CD4-positive, alpha-beta T cell (primary cell): ENCODE measurements at regions not wholly inside any gene's neighbourhood (a gene's known extent, or its start where the extent isn't known, plus 50 kb on each side); places are given as distances from the start of the nearest gene placed in this dataset.

Source experiments
- ATAC-seq: fragments of 200-7000 bp; cut with Tn5 transposase; one replicate; pipeline ENCODE4 v1.10.0; 2022; ENCODE audit warnings: mild to moderate bottlenecking; ENCODE audit not compliant: poor library complexity
- CTCF ChIA-PET: fragments of 350-600 bp; sonication (Branson Sonifier 250); formaldehyde crosslinking; loops from one replicate; lab custom pipeline; 2021; ENCODE audit warnings: antibody characterized with exemption, inconsistent platforms; lab: Charles Lee
- POLR2A ChIA-PET: fragments of 350-600 bp; sonication (Branson Sonifier 250); formaldehyde crosslinking; loops from one replicate; lab custom pipeline; 2021; ENCODE audit warnings: antibody characterized with exemption, inconsistent platforms; lab: Charles Lee
- DNase-seq, 14 experiments: peaks; one replicate each; pipeline ENCODE4 v3.0.0-alpha.2; 2013 to 2020; ENCODE audit warnings: mixed read lengths in 2 of 14
- H3K27ac ChIP-seq, 2 donors: one replicate each; pipeline versions ENCODE4 v1.5.1 to v1.7.0; 2013; ENCODE audit warnings: low read length in 2 of 2, low read depth in 1 of 2, mild to moderate bottlenecking in 1 of 2
- H3K27me3 ChIP-seq, 2 experiments: 1 replicate in 1 of 2; 2 replicates in 1 of 2; pipeline versions ENCODE4 v1.6.1 to v1.7.0; 2013; ENCODE audit warnings: low read length in 2 of 2, control low read depth in 1 of 2, mild to moderate bottlenecking in 1 of 2, moderate library complexity in 1 of 2; ENCODE audit not compliant: insufficient read depth in 2 of 2, control insufficient read depth in 1 of 2
- H3K36me3 ChIP-seq: one replicate; pipeline ENCODE4 v1.6.1; 2013; ENCODE audit warnings: low read length, control low read depth; ENCODE audit not compliant: insufficient read depth
- H3K4me1 ChIP-seq: one replicate; pipeline ENCODE4 v1.6.1; 2013; ENCODE audit warnings: low read length, control low read depth; ENCODE audit not compliant: insufficient read depth
- H3K4me3 ChIP-seq: one replicate; pipeline ENCODE4 v1.5.1; 2013; ENCODE audit warnings: mild to moderate bottlenecking, low read length, moderate library complexity
- H3K9me3 ChIP-seq, 2 experiments: 1 replicate in 1 of 2; 2 replicates in 1 of 2; pipeline versions ENCODE4 v1.6.1 to v1.7.0; 2013; ENCODE audit warnings: low read length in 2 of 2, mild to moderate bottlenecking in 2 of 2, control low read depth in 1 of 2, moderate library complexity in 1 of 2; ENCODE audit not compliant: control insufficient read depth in 1 of 2, insufficient read depth in 1 of 2
- H3K27ac Mint-ChIP-seq: one replicate; pipeline ENCODE4 v1.8.0; 2020; ENCODE audit warnings: mixed read lengths
- H3K27me3 Mint-ChIP-seq: one replicate; pipeline ENCODE4 v1.8.0; 2021; ENCODE audit warnings: mixed read lengths
- H3K36me3 Mint-ChIP-seq: one replicate; pipeline ENCODE4 v1.8.0; 2021; ENCODE audit warnings: low read depth, mixed read lengths
- H3K4me1 Mint-ChIP-seq: one replicate; pipeline ENCODE4 v1.8.0; 2021; ENCODE audit warnings: low read depth, mixed read lengths
- H3K4me3 Mint-ChIP-seq: one replicate; pipeline ENCODE4 v1.8.0; 2020; ENCODE audit warnings: mild to moderate bottlenecking, mixed read lengths
- H3K9me3 Mint-ChIP-seq: one replicate; pipeline ENCODE4 v1.8.0; 2020; ENCODE audit warnings: mixed read lengths
- intact Hi-C, 2 experiments: fragments of 100-400 bp; cut with DNase I in 1 of 2; cut with micrococcal nuclease in 1 of 2; formaldehyde crosslinking; loops; one replicate each; pipeline versions ENCODE4 v1.15.1 to v1.9.0; 2023 to 2025; cut with DNase I, micrococcal nuclease
- TF ChIP-seq, protein P1 (sequence below): fragments of 200-600 bp; IDR thresholded peaks from one replicate; pipeline ENCODE4 v1.8.0; 2022; ENCODE audit warnings: antibody characterized with exemption, mild to moderate bottlenecking

DNA sequence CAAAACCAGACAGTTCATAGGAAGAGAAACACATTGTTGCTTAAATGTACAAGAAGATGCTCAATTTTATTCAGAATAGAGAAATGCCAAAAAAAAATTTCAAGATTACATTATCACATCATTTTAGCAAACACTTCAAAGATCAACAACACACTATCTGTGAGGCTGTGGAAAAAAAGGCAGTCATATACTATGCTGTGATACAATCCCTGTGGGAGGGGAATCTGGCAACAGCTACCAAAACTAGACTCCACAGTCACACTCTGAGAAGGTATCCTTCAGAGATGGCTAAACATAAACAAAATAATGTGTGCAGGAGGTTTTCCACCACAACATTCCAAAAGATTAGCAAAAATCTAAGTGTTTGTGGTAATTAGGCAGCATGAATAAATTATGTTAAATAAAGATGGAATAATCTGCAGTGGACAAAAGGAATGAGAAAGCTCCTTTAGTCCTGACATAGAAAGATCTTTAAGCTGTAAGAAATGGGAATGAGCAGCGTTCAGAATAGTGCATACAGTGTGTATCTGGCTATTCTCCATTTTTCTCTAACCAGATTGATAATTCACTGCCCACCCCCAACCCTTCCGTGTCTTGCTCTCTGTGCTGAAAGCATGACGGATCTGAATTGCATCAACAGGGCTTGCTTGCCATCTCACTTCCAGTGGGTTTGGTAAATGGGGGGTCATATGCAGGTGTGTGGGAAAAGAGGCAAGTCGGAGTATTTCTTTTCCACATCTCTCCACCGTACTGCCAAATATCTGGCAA lies 329.6 kb downstream of the MBD2 start:
- TF ChIP-seq, protein P1, sequence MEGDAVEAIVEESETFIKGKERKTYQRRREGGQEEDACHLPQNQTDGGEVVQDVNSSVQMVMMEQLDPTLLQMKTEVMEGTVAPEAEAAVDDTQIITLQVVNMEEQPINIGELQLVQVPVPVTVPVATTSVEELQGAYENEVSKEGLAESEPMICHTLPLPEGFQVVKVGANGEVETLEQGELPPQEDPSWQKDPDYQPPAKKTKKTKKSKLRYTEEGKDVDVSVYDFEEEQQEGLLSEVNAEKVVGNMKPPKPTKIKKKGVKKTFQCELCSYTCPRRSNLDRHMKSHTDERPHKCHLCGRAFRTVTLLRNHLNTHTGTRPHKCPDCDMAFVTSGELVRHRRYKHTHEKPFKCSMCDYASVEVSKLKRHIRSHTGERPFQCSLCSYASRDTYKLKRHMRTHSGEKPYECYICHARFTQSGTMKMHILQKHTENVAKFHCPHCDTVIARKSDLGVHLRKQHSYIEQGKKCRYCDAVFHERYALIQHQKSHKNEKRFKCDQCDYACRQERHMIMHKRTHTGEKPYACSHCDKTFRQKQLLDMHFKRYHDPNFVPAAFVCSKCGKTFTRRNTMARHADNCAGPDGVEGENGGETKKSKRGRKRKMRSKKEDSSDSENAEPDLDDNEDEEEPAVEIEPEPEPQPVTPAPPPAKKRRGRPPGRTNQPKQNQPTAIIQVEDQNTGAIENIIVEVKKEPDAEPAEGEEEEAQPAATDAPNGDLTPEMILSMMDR: no peak
- DNase-seq: no peak
- Mint-ChIP-seq H3K36me3 (no peaks in the 10 kb centered on the region), H3K9me3 (peaks cover 2% of the 10 kb centered on the region), H3K27me3 (peaks cover 6% of the 10 kb centered on the region), H3K4me1 (no peaks in the 10 kb centered on the region), H3K27ac (no peak overlapping the region), H3K4me3 (no peak overlapping the region)
- no peak overlapping the region for H3K4me3 ChIP-seq
- no peak overlapping the region for H3K27ac ChIP-seq
- H3K9me3 ChIP-seq: no peaks in the 10 kb centered on the region
- POLR2A ChIA-PET: no interaction called here
- H3K27me3 ChIP-seq: no peaks in the 10 kb centered on the region
- no peaks in the 10 kb centered on the region for H3K36me3 ChIP-seq
- ATAC-seq: no peak
- intact Hi-C loops: no loop called here
- no peaks in the 10 kb centered on the region for H3K4me1 ChIP-seq
- CTCF ChIA-PET: no interaction called here

DNA sequence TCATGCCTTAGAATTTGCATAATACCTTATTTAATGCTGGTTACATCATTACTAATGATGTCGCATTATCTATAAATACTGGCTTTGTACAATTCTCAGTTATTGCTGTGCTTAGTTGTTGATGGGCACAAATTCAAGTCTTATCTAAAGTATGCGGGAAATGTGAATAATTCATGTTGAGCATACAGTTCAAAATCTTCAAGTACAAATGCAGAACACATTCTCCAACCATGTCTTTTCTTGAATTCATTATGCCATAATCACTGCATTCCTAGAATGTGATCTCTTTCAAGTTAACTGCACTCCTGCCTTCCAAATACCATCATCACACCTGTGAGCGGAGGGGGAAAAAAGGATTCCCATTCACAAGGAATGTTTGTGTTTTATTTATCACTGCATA lies 337.0 kb downstream of the MBD2 start:
- Histone ChIP-seq H3K36me3 (no peaks in the 10 kb centered on the region), H3K27me3 (no peaks in the 10 kb centered on the region), H3K4me1 (no peaks in the 10 kb centered on the region), H3K9me3 (peaks cover 0 to 6% of the 10 kb centered on the region in 2 experiments), H3K27ac (no peak overlapping the region), H3K4me3 (no peak overlapping the region)
- no peak overlapping the region for H3K27ac Mint-ChIP-seq
- ChIA-PET CTCF (no interaction called here), POLR2A (no interaction called here)
- peaks cover 14% of the 10 kb centered on the region for H3K27me3 Mint-ChIP-seq
- ATAC-seq (no peak), DNase-seq (no peak)
- no peaks in the 10 kb centered on the region for H3K4me1 Mint-ChIP-seq
- H3K36me3 Mint-ChIP-seq: no peaks in the 10 kb centered on the region
- no peak overlapping the region for H3K4me3 Mint-ChIP-seq
- intact Hi-C loops: no loop called here
- H3K9me3 Mint-ChIP-seq: no peaks in the 10 kb centered on the region
- TF ChIP-seq, protein P1: no peak

DNA sequence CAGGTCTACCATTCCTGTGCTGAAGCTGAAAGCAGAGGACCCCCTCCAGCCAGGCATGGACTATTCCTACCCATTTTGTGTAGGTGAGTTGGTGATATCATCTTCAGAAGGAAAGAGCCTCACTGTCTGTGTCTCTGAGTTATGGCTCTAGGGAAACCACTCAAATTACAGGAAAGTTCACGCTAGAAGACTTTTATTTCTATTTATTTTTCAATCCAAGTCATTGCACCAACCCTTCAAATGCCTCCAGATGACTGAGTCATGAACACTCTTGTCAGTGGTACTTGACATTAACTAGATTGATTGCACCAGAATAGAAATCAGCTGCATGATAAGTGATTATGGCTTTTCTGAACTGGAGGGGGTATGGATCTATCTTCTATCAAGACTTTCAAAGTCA lies 338.4 kb downstream of the MBD2 start:
- Histone ChIP-seq H3K27me3 (no peaks in the 10 kb centered on the region), H3K27ac (no peak overlapping the region), H3K4me3 (no peak overlapping the region), H3K4me1 (no peaks in the 10 kb centered on the region), H3K36me3 (no peaks in the 10 kb centered on the region), H3K9me3 (peaks cover 0 to 9% of the 10 kb centered on the region in 2 experiments)
- TF ChIP-seq, protein P1: no peak
- no peak overlapping the region for H3K4me3 Mint-ChIP-seq
- no peaks in the 10 kb centered on the region for H3K36me3 Mint-ChIP-seq
- ChIA-PET CTCF (no interaction called here), POLR2A (no interaction called here)
- H3K27ac Mint-ChIP-seq: no peak overlapping the region
- intact Hi-C loops: no loop called here
- no peak for DNase-seq
- no peak for ATAC-seq
- no peaks in the 10 kb centered on the region for H3K4me1 Mint-ChIP-seq
- H3K27me3 Mint-ChIP-seq: peaks cover 14% of the 10 kb centered on the region
- H3K9me3 Mint-ChIP-seq: no peaks in the 10 kb centered on the region
